ENCODE measurements at regions not wholly inside any gene's neighbourhood (a gene's known extent, or its start where the extent isn't known, plus 50 kb on each side); places are given as distances from the start of the nearest gene placed in this dataset.

- ATAC-seq (no peak), DNase-seq (ENCODE audit: low spot score in 2 of 2) (no peak)
- peaks cover 6% of the 10 kb centered on the region for H3K9me3 Mint-ChIP-seq
- no peaks in the 10 kb centered on the region for H3K4me1 Mint-ChIP-seq
- no peak overlapping the region for H3K4me3 Mint-ChIP-seq
- H3K36me3 Mint-ChIP-seq = no peaks in the 10 kb centered on the region
- H3K27ac Mint-ChIP-seq = no peak overlapping the region
Observed at GRCh38 chr2:66239655-66240054, 195.3 kb upstream of the MEIS1 start.

- Mint-ChIP-seq H3K36me3 (no peaks in the 10 kb centered on the region), H3K27ac (no peak overlapping the region), H3K4me3 (no peak overlapping the region), H3K9me3 (no peaks in the 10 kb centered on the region), H3K4me1 (no peaks in the 10 kb centered on the region)
- ATAC-seq = no peak
- DNase-seq (ENCODE audit: low spot score in 2 of 2) = no peak
Observed at GRCh38 chr2:66237803-66238379, 197.0 kb upstream of the MEIS1 start.

- no peak for ATAC-seq
Observed at GRCh38 chr2:66236816-66237802, 197.8 kb upstream of the MEIS1 start.

GRCh38 chr2:66236067-66236685 lies 198.7 kb upstream of the MEIS1 start:
- Mint-ChIP-seq H3K27ac (no peak overlapping the region), H3K4me1 (no peaks in the 10 kb centered on the region), H3K9me3 (peaks cover 7% of the 10 kb centered on the region), H3K4me3 (no peak overlapping the region), H3K36me3 (no peaks in the 10 kb centered on the region)
- DNase-seq (ENCODE audit: low spot score in 2 of 2) (no peak), ATAC-seq (no peak)

More at GRCh38 chr2:66236816-66237802, 197.8 kb upstream of the MEIS1 start:
- H3K36me3 Mint-ChIP-seq = no peaks in the 10 kb centered on the region
- peaks cover 4% of the 10 kb centered on the region for H3K9me3 Mint-ChIP-seq
- no peak overlapping the region for H3K4me3 Mint-ChIP-seq
- no peak overlapping the region for H3K27ac Mint-ChIP-seq
- DNase-seq (ENCODE audit: low spot score in 2 of 2) = no peak
- no peaks in the 10 kb centered on the region for H3K4me1 Mint-ChIP-seq

GRCh38 chr2:66235428-66235827 lies 199.5 kb upstream of the MEIS1 start:
- Mint-ChIP-seq H3K9me3 (peaks cover 7% of the 10 kb centered on the region), H3K27ac (no peak overlapping the region), H3K4me3 (no peak overlapping the region), H3K4me1 (no peaks in the 10 kb centered on the region), H3K36me3 (no peaks in the 10 kb centered on the region)
- ATAC-seq (no peak), DNase-seq (ENCODE audit: low spot score in 2 of 2) (no peak)

- H3K36me3 Mint-ChIP-seq = no peaks in the 10 kb centered on the region
- no peak for ATAC-seq
- peaks cover 7% of the 10 kb centered on the region for H3K9me3 Mint-ChIP-seq
- H3K4me1 Mint-ChIP-seq = no peaks in the 10 kb centered on the region
- no peak overlapping the region for H3K27ac Mint-ChIP-seq
- no peak for DNase-seq (ENCODE audit: low spot score in 2 of 2)
- H3K4me3 Mint-ChIP-seq = no peak overlapping the region
Observed at GRCh38 chr2:66233981-66234380, 200.9 kb upstream of the MEIS1 start.

GRCh38 chr2:66228128-66228547 lies 206.8 kb upstream of the MEIS1 start:
- Mint-ChIP-seq H3K9me3 (peaks cover 7% of the 10 kb centered on the region), H3K27ac (no peak overlapping the region), H3K4me1 (no peaks in the 10 kb centered on the region), H3K4me3 (no peak overlapping the region), H3K36me3 (no peaks in the 10 kb centered on the region)
- DNase-seq (ENCODE audit: low spot score in 2 of 2) = no peak
- no peak for ATAC-seq

- Mint-ChIP-seq H3K9me3 (peaks cover 7% of the 10 kb centered on the region), H3K4me1 (no peaks in the 10 kb centered on the region), H3K27ac (no peak overlapping the region), H3K4me3 (no peak overlapping the region), H3K36me3 (no peaks in the 10 kb centered on the region)
- ATAC-seq (no peak), DNase-seq (ENCODE audit: low spot score in 2 of 2) (no peak)
Observed at GRCh38 chr2:66217039-66217585, 217.8 kb upstream of the MEIS1 start.

GRCh38 chr2:66212749-66213148 lies 222.2 kb upstream of the MEIS1 start:
- Mint-ChIP-seq H3K4me3 (no peak overlapping the region), H3K9me3 (peaks cover 7% of the 10 kb centered on the region), H3K27ac (no peak overlapping the region), H3K4me1 (no peaks in the 10 kb centered on the region), H3K36me3 (no peaks in the 10 kb centered on the region)
- DNase-seq (ENCODE audit: low spot score in 2 of 2) = no peak
- ATAC-seq = no peak

GRCh38 chr2:66202586-66202985 lies 232.3 kb upstream of the MEIS1 start:
- Mint-ChIP-seq H3K27ac (no peak overlapping the region), H3K4me3 (no peak overlapping the region), H3K9me3 (peaks cover 3% of the 10 kb centered on the region), H3K36me3 (no peaks in the 10 kb centered on the region), H3K4me1 (no peaks in the 10 kb centered on the region)
- DNase-seq (ENCODE audit: low spot score in 2 of 2) = no peak
- no peak for ATAC-seq

GRCh38 chr2:66201242-66201641 lies 233.7 kb upstream of the MEIS1 start:
- DNase-seq (ENCODE audit: low spot score in 2 of 2) = no peak

GRCh38 chr2:66198873-66199272 lies 236.1 kb upstream of the MEIS1 start:
- DNase-seq (ENCODE audit: low spot score in 2 of 2) (no peak), ATAC-seq (no peak)
- Mint-ChIP-seq H3K36me3 (no peaks in the 10 kb centered on the region), H3K4me3 (no peak overlapping the region), H3K9me3 (peaks cover 12% of the 10 kb centered on the region), H3K4me1 (no peaks in the 10 kb centered on the region), H3K27ac (no peak overlapping the region)

More at GRCh38 chr2:66201242-66201641, 233.7 kb upstream of the MEIS1 start:
- Mint-ChIP-seq H3K9me3 (peaks cover 12% of the 10 kb centered on the region), H3K4me1 (no peaks in the 10 kb centered on the region), H3K4me3 (no peak overlapping the region), H3K36me3 (no peaks in the 10 kb centered on the region), H3K27ac (no peak overlapping the region)
- no peak for ATAC-seq

GRCh38 chr2:66192888-66193287 lies 242.0 kb upstream of the MEIS1 start:
- H3K4me1 Mint-ChIP-seq = no peaks in the 10 kb centered on the region
- ATAC-seq (no peak), DNase-seq (ENCODE audit: low spot score in 2 of 2) (no peak)
- H3K36me3 Mint-ChIP-seq = no peaks in the 10 kb centered on the region
- H3K27ac Mint-ChIP-seq = no peak overlapping the region
- H3K4me3 Mint-ChIP-seq = no peak overlapping the region
- H3K9me3 Mint-ChIP-seq = peaks cover 17% of the 10 kb centered on the region

- ATAC-seq = no peak
- Mint-ChIP-seq H3K36me3 (no peaks in the 10 kb centered on the region), H3K4me3 (no peak overlapping the region)
Observed at GRCh38 chr2:66191311-66191710, 243.6 kb upstream of the MEIS1 start.

GRCh38 chr2:66189553-66189952 lies 245.4 kb upstream of the MEIS1 start:
- H3K27ac Mint-ChIP-seq = no peak overlapping the region
- H3K36me3 Mint-ChIP-seq = no peaks in the 10 kb centered on the region
- H3K4me1 Mint-ChIP-seq = no peaks in the 10 kb centered on the region
- ATAC-seq (no peak), DNase-seq (ENCODE audit: low spot score in 2 of 2) (no peak)
- H3K4me3 Mint-ChIP-seq = no peak overlapping the region
- peaks cover 9% of the 10 kb centered on the region for H3K9me3 Mint-ChIP-seq

More at GRCh38 chr2:66191311-66191710, 243.6 kb upstream of the MEIS1 start:
- Mint-ChIP-seq H3K27ac (no peak overlapping the region), H3K9me3 (peaks cover 9% of the 10 kb centered on the region), H3K4me1 (no peaks in the 10 kb centered on the region)
- no peak for DNase-seq (ENCODE audit: low spot score in 2 of 2)

All from stimulated activated effector memory CD8-positive, alpha-beta T cell treated with anti-CD3 and anti-CD28 coated beads, Interleukin-12 subunit alpha, Interleukin-12 subunit beta, amount 100 ng/mL, for 72 hours (primary cell).